OCI-LY3 (cell line): ENCODE measurements at regions not wholly inside any gene's neighbourhood (a gene's known extent, or its start where the extent isn't known, plus 50 kb on each side); places are given as distances from the start of the nearest gene placed in this dataset.

Source experiments
- CTCF ChIP-seq: fragments of 200-600, 300-600 bp; sonication (generic); IDR thresholded peaks from 2 replicates; pipeline ENCODE4 v1.5.1; 2014; ENCODE audit warnings: antibody characterized with exemption, low read length, low read depth
- EZH2phosphoT487 ChIP-seq: fragments of 200-600 bp; shearing (Covaris generic); IDR thresholded peaks from 2 replicates; pipeline ENCODE4 v1.6.1; 2018; ENCODE audit warnings: antibody characterized with exemption, mixed run types, low read depth

GRCh38 chr2:226295123-226295522 lies 504.5 kb downstream of the IRS1 start:
- no peak for TF ChIP-seq CTCF
- no peak for TF ChIP-seq EZH2phosphoT487
